Endothelial cell of umbilical vein (primary cell): ENCODE measurements at regions not wholly inside any gene's neighbourhood (a gene's known extent, or its start where the extent isn't known, plus 50 kb on each side); places are given as distances from the start of the nearest gene placed in this dataset.

Experiments used
- CTCF ChIP-seq, 2 donors: IDR thresholded peaks; 1 replicate in 1 of 2; 2 replicates in 1 of 2; pipeline ENCODE4 v1.5.1; 2011; ENCODE audit warnings: low read length in 2 of 2, mild to moderate bottlenecking in 2 of 2, moderate library complexity in 2 of 2, control low read depth in 1 of 2, inconsistent platforms in 1 of 2, low read depth in 1 of 2; ENCODE audit not compliant: insufficient read depth in 1 of 2; ENCODE audit errors: extremely low read depth in 1 of 2
- EZH2 ChIP-seq: IDR thresholded peaks from 2 replicates; pipeline ENCODE4 v1.6.1; 2012; ENCODE audit warnings: borderline replicate concordance, low read depth, mild to moderate bottlenecking, moderate library complexity, low read length, inconsistent platforms; ENCODE audit not compliant: severe bottlenecking

- TF ChIP-seq CTCF (IDR thresholded peaks at IDR 0.05; ENCODE audit: extremely low read depth in 1 of 2, insufficient read depth in 1 of 2, low read depth in 1 of 2, low read length in 2 of 2), result no peak
- TF ChIP-seq EZH2, result no peak
These were observed 395.3 kb upstream of the CPEB2 start for GRCh38 chr4:14607001-14607400.
